GM23248 (cell line): ENCODE measurements at regions not wholly inside any gene's neighbourhood (a gene's known extent, or its start where the extent isn't known, plus 50 kb on each side); places are given as distances from the start of the nearest gene placed in this dataset.

Experiments
- EZH2 ChIP-seq: fragments of 200-600 bp; sonication (generic); IDR thresholded peaks from 2 replicates; pipeline ENCODE4 v1.6.1; 2018; ENCODE audit warnings: antibody characterized with exemption, mild to moderate bottlenecking; ENCODE audit not compliant: insufficient read depth, poor library complexity, severe bottlenecking
- EZH2phosphoT487 ChIP-seq: fragments of 200-600 bp; sonication (generic); IDR thresholded peaks from 2 replicates; pipeline ENCODE4 v1.6.1; 2018; ENCODE audit warnings: antibody characterized with exemption, moderate library complexity, mild to moderate bottlenecking, low read depth; ENCODE audit not compliant: insufficient read depth

DNA sequence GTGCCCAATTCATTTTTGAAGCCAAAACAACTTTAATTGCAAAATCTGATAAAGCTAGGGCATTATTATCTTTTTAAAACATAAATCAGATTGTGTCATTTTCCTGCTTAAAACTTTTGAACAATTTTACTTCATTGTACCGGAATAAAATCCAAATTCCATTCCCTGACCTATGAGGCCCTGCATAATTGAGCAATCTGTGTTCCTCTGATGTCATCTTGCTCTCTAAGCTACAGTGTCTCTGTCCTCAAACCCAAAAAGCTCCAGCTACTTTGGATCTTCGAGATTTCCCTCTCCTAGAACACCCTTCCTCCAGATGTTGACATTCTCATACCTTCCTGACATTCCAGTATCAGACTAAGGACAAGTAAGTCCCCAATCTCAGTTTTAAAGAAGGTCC lies 395.9 kb downstream of the LRATD1 start:
- no peak for TF ChIP-seq EZH2
- TF ChIP-seq EZH2phosphoT487 = no peak
